A549 (cell line): ENCODE measurements at regions not wholly inside any gene's neighbourhood (a gene's known extent, or its start where the extent isn't known, plus 50 kb on each side); places are given as distances from the start of the nearest gene placed in this dataset.

Experiments
- ATAC-seq, 2 experiments: fragments of 200-7000 bp in 1 of 2; fragments of >200 bp in 1 of 2; cut with Nextera tagmentation in 1 of 2; cut with Tn5 transposase in 1 of 2; 3 replicates each; pipeline versions ENCODE4 v1.8.0 to v1.9.1; 2018 to 2020; ENCODE audit warnings: mild to moderate bottlenecking in 1 of 2, moderate library complexity in 1 of 2
- CTCF ChIA-PET: fragments of 300-600 bp; sonication (Branson Sonifier 250); formaldehyde crosslinking; extraction: SDS; loops from one replicate; lab custom pipeline; 2021; ENCODE audit warnings: antibody characterized with exemption, inconsistent platforms; lab: Yijun Ruan, JAX
- POLR2A ChIA-PET: fragments of 350-600 bp; formaldehyde crosslinking; extraction: SDS; loops from one replicate; lab custom pipeline; 2021; ENCODE audit warnings: antibody characterized with exemption, inconsistent platforms; lab: Yijun Ruan, JAX
- DNase-seq, 2 experiments: peaks; one replicate each; pipeline versions ENCODE4 v3.0.0 to v3.0.0-alpha.2; 2011 to 2016; ENCODE audit warnings: low read depth in 1 of 2, low spot score in 1 of 2
- FAIRE-seq: peaks from 2 replicates; lab custom pipeline; 2011; peaks lifted over from hg19 to GRCh38; lab: Jason Lieb, UNC
- H3K27ac ChIP-seq, 2 experiments: fragments of >200 bp; sonication (Bioruptor Twin); formaldehyde crosslinking; 3 replicates each; pipeline ENCODE4 v1.5.1; 2016 to 2017
- H3K4me1 ChIP-seq: fragments of >200 bp; sonication (Bioruptor Twin); formaldehyde crosslinking; 3 replicates; pipeline ENCODE4 v1.6.1; 2016
- H3K4me2 ChIP-seq: fragments of >200 bp; sonication (Bioruptor Twin); formaldehyde crosslinking; 3 replicates; pipeline ENCODE4 v1.6.1; 2016
- H3K4me3 ChIP-seq: fragments of >200 bp; sonication (Bioruptor Twin); formaldehyde crosslinking; 3 replicates; pipeline ENCODE4 v1.5.1; 2016
- H3K9me3 ChIP-seq: fragments of >200 bp; sonication (Bioruptor Twin); formaldehyde crosslinking; 3 replicates; pipeline ENCODE4 v1.6.1; 2016
- BHLHE40 ChIP-seq: IDR thresholded peaks from 2 replicates; pipeline ENCODE4 v1.6.1; 2012; ENCODE audit warnings: low read depth, low read length, inconsistent platforms
- CHD2 ChIP-seq: fragments of 150-350 bp; IDR thresholded peaks from 2 replicates; pipeline ENCODE4 v1.6.1; 2014; ENCODE audit warnings: low read length; ENCODE audit not compliant: partially characterized antibody
- CHD4 ChIP-seq: fragments of 200-600 bp; sonication (generic); IDR thresholded peaks from 2 replicates; pipeline ENCODE4 v1.6.1; 2016; ENCODE audit warnings: antibody characterized with exemption, mild to moderate bottlenecking, borderline replicate concordance
- EP300 ChIP-seq, 2 experiments: fragments of >200 bp; sonication (Bioruptor Twin); formaldehyde crosslinking; IDR thresholded peaks; 2 replicates in 1 of 2; 3 replicates in 1 of 2; pipeline ENCODE4 v1.6.1; 2016 to 2017
- ESRRA ChIP-seq: fragments of 150-350 bp; IDR thresholded peaks from 2 replicates; pipeline ENCODE4 v1.6.1; 2014; ENCODE audit warnings: mild to moderate bottlenecking, low read length, borderline replicate concordance
- FOSL2 ChIP-seq, 2 experiments: fragments of 450-650 bp in 1 of 2; fragments of >200 bp in 1 of 2; sonication (Bioruptor Twin) in 1 of 2; formaldehyde crosslinking; IDR thresholded peaks; 2 replicates each; pipeline versions ENCODE4 v1.5.0 to v1.6.1; 2016 to 2020; ENCODE audit warnings: mild to moderate bottlenecking in 1 of 2, moderate library complexity in 1 of 2
- FOXS1 ChIP-seq: fragments of 250-450 bp; sonication (Bioruptor Pico); IDR thresholded peaks from 2 replicates; pipeline ENCODE4 v1.5.0; 2020; ENCODE audit warnings: mild to moderate bottlenecking, moderate library complexity
- HEYL ChIP-seq: fragments of 250-450 bp; sonication (Bioruptor Pico); IDR thresholded peaks from 2 replicates; pipeline ENCODE4 v1.8.0; 2021; ENCODE audit warnings: mild to moderate bottlenecking, moderate library complexity
- HOXB13 ChIP-seq: fragments of 250-450 bp; sonication (Bioruptor Pico); IDR thresholded peaks from 2 replicates; pipeline ENCODE4 v1.5.0; 2020; ENCODE audit warnings: low read depth, mild to moderate bottlenecking, moderate library complexity
- KDM5A ChIP-seq: fragments of 200-600 bp; sonication (generic); IDR thresholded peaks from 2 replicates; pipeline ENCODE4 v1.6.1; 2016; ENCODE audit warnings: antibody characterized with exemption, mild to moderate bottlenecking
- MAZ ChIP-seq: fragments of 150-350 bp; IDR thresholded peaks from 2 replicates; pipeline ENCODE4 v1.6.1; 2014; ENCODE audit warnings: antibody characterized with exemption, low read depth, low read length, borderline replicate concordance
- NFE2L2 ChIP-seq: fragments of 150-350 bp; conservative IDR thresholded peaks from 2 replicates; pipeline ENCODE4 v1.6.1; 2014; ENCODE audit warnings: low read length
- NR3C1 ChIP-seq: fragments of >200 bp; sonication (Bioruptor Twin); formaldehyde crosslinking; IDR thresholded peaks from 3 replicates; pipeline ENCODE4 v1.6.1; 2017
- PHF8 ChIP-seq: fragments of 200-600 bp; sonication (generic); IDR thresholded peaks from 2 replicates; pipeline ENCODE4 v1.6.1; 2016; ENCODE audit warnings: low read depth, mild to moderate bottlenecking, antibody characterized with exemption, moderate library complexity, borderline replicate concordance
- POLR2AphosphoS2 ChIP-seq: conservative IDR thresholded peaks from 2 replicates; pipeline ENCODE4 v1.6.1; 2012; ENCODE audit warnings: low read length, improper control_type of control experiment, inconsistent platforms
- RAD21 ChIP-seq, 2 experiments: fragments of >200 bp in 1 of 2; sonication (Bioruptor Twin) in 1 of 2; formaldehyde crosslinking in 1 of 2; IDR thresholded peaks in 1 of 2; conservative IDR thresholded peaks in 1 of 2; 2 replicates in 1 of 2; 3 replicates in 1 of 2; pipeline ENCODE4 v1.6.1; 2012 to 2018; ENCODE audit warnings: inconsistent platforms in 1 of 2
- RARB ChIP-seq: fragments of 250-450 bp; sonication (Bioruptor Pico); IDR thresholded peaks from 2 replicates; pipeline ENCODE4 v1.8.0; 2021; ENCODE audit warnings: mild to moderate bottlenecking, moderate library complexity
- RCOR1 ChIP-seq: fragments of 150-350 bp; IDR thresholded peaks from 2 replicates; pipeline ENCODE4 v1.6.1; 2014; ENCODE audit warnings: antibody characterized with exemption, low read length, low read depth
- RFX5 ChIP-seq: fragments of 450-650 bp; IDR thresholded peaks from 2 replicates; pipeline ENCODE4 v1.7.1; 2014; ENCODE audit warnings: antibody characterized with exemption, mild to moderate bottlenecking, moderate library complexity
- RNF2 ChIP-seq: fragments of 200-600 bp; sonication (generic); IDR thresholded peaks from 2 replicates; pipeline ENCODE4 v1.6.1; 2016; ENCODE audit warnings: low read depth, mild to moderate bottlenecking, antibody characterized with exemption, moderate library complexity, borderline replicate concordance
- SMC3 ChIP-seq: fragments of >200 bp; sonication (Bioruptor Twin); formaldehyde crosslinking; IDR thresholded peaks from 3 replicates; pipeline ENCODE4 v1.6.1; 2018; ENCODE audit warnings: inconsistent platforms
- SREBF2 ChIP-seq: fragments of 450-650 bp; IDR thresholded peaks from 2 replicates; pipeline ENCODE4 v1.6.1; 2014; ENCODE audit warnings: mild to moderate bottlenecking, moderate library complexity
- TFCP2L1 ChIP-seq: fragments of 250-450 bp; sonication (Bioruptor Pico); IDR thresholded peaks from 2 replicates; pipeline ENCODE4 v1.5.0; 2021; ENCODE audit warnings: mild to moderate bottlenecking
- WGBS: methylation state at CpG from one replicate; pipeline ENCODE4 v1.1.6; 2017; ENCODE audit errors: missing lambda C conversion rate; 5-methylcytosine and 5-hydroxymethylcytosine counted together
- TF ChIP-seq, protein P1 (sequence below): fragments of 250-450 bp; sonication (Bioruptor Pico); IDR thresholded peaks from 2 replicates; pipeline ENCODE4 v1.5.0; 2020; ENCODE audit warnings: low read depth, mild to moderate bottlenecking, moderate library complexity
- TF ChIP-seq, protein P2 (sequence below): IDR thresholded peaks from 2 replicates; pipeline ENCODE4 v1.6.1; 2012; ENCODE audit warnings: low read depth, borderline replicate concordance
- TF ChIP-seq, protein P3 (sequence below): fragments of 150-350 bp; IDR thresholded peaks from 2 replicates; pipeline ENCODE4 v1.6.1; 2014; ENCODE audit warnings: low read depth, mild to moderate bottlenecking, low read length
- TF ChIP-seq, protein P4 (sequence below): IDR thresholded peaks from 2 replicates; pipeline ENCODE4 v1.6.1; 2012

DNA sequence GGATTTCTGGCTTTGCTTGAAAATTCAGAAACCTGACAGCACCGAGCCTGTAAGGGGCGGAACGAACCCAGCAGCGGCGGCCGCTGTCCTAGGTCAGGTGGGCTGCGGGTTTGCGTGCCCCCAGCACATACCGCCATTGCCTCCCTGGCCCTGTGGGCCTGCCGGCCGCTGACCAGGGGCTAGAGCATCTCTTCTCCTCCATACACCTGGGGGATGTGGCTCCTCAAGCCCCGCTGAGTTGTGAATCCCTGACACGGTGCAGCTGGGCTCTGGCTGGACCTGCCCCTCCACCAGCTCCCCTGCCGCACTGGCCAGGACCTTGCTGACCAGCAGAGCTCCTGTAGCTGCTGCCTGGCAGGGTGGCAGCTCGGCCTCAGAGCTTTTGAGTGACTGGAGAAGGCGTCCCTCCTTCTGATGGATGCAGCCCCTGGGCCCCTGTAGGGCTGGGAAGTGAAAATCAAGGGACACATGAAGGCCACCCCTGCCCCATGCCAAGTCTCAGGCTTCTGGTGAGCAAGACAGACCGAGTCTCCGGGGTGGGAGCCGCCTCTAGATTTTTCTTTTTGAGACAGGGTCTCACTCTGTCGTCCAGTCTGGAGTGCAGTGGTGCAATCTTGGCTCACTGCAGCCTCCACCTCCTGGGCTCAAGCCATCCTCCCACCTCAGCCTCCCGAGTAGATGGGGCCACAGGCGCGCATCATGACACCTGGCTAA, 184.9 kb upstream of the SFSWAP start:
- CTCF ChIA-PET = no interaction called here
- no peak overlapping the region for H3K27ac ChIP-seq
- 41% methylated on average over 23 of the region's 23 CpGs for WGBS
- FAIRE-seq = no peak
- TF ChIP-seq SMC3 (no peak), FOSL2 (IDR thresholded peaks at IDR 0.05) (no peak), FOSL2 (CRISPR knock-in tag; IDR thresholded peaks at IDR 0.05) (no peak), CHD2 (no peak), FOXS1 (CRISPR knock-in tag) (no peak), KDM5A (no peak), SREBF2 (no peak), RAD21 (conservative IDR thresholded peaks at IDR 0.05 in 1 of 2, IDR thresholded peaks at IDR 0.05 in 1 of 2) (no peak), TFCP2L1 (CRISPR knock-in tag) (no peak), HOXB13 (CRISPR knock-in tag) (no peak), RCOR1 (no peak), NFE2L2 (no peak), MAZ (no peak), EP300 (IDR thresholded peaks at IDR 0.05) (no peak), NR3C1 (no peak), RARB (CRISPR knock-in tag) (no peak)
- TF ChIP-seq, protein P1, sequence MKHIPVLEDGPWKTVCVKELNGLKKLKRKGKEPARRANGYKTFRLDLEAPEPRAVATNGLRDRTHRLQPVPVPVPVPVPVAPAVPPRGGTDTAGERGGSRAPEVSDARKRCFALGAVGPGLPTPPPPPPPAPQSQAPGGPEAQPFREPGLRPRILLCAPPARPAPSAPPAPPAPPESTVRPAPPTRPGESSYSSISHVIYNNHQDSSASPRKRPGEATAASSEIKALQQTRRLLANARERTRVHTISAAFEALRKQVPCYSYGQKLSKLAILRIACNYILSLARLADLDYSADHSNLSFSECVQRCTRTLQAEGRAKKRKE (CRISPR knock-in tag) = no peak
- TF ChIP-seq, protein P2, sequence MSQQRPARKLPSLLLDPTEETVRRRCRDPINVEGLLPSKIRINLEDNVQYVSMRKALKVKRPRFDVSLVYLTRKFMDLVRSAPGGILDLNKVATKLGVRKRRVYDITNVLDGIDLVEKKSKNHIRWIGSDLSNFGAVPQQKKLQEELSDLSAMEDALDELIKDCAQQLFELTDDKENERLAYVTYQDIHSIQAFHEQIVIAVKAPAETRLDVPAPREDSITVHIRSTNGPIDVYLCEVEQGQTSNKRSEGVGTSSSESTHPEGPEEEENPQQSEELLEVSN = no peak
- H3K9me3 ChIP-seq = no peaks in the 10 kb centered on the region
- no peak for DNase-seq
- no peaks in the 10 kb centered on the region for H3K4me1 ChIP-seq
- no peak overlapping the region for H3K4me3 ChIP-seq
- no peak overlapping the region for H3K4me2 ChIP-seq
- POLR2A ChIA-PET = no interaction called here
- ATAC-seq = peak in 1 of 2 experiments; percentile 31; a peak in 3 of 6 replicates

DNA sequence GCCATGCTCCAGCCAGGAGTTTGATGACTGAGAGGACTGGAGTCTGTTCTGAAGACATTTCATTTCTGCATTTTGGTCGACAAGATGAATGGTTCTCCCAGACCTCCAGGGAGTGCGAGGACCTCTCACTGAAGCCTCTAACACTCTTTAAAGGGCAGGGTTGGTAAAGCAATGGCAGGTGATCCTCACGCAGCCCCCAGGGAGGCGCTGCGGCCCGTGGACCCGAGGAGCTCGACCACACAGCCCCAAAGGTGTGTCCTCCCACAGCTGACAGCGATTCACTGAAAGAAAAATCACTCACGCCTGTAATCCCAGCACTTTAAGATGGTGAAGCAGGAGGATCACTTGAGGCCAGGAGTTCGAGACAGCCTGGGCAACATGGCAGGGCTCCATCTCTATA, 183.8 kb upstream of the SFSWAP start:
- CTCF ChIA-PET = interaction anchor here (1.3 kb wide), 1 partner anchor 9 kb away, joined by 4 read pairs; no protein-coding TSS in a partner anchor
- no peaks in the 10 kb centered on the region for H3K9me3 ChIP-seq
- POLR2A ChIA-PET = no interaction called here
- WGBS = 29% methylated on average over 11 of the region's 11 CpGs
- no peak overlapping the region for H3K27ac ChIP-seq
- H3K4me2 ChIP-seq = no peak overlapping the region
- DNase-seq = no peak
- no peaks in the 10 kb centered on the region for H3K4me1 ChIP-seq
- ATAC-seq = no peak
- TF ChIP-seq, protein P3, sequence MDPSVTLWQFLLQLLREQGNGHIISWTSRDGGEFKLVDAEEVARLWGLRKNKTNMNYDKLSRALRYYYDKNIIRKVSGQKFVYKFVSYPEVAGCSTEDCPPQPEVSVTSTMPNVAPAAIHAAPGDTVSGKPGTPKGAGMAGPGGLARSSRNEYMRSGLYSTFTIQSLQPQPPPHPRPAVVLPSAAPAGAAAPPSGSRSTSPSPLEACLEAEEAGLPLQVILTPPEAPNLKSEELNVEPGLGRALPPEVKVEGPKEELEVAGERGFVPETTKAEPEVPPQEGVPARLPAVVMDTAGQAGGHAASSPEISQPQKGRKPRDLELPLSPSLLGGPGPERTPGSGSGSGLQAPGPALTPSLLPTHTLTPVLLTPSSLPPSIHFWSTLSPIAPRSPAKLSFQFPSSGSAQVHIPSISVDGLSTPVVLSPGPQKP = no peak
- TF ChIP-seq BHLHE40 (no peak), HEYL (no peak), RFX5 (no peak), TFCP2L1 (CRISPR knock-in tag) (no peak), ESRRA (no peak), RCOR1 (no peak), CHD4 (no peak), RNF2 (no peak), POLR2AphosphoS2 (no peak), EP300 (IDR thresholded peaks at IDR 0.05) (no peak), PHF8 (no peak)
- TF ChIP-seq, protein P4, sequence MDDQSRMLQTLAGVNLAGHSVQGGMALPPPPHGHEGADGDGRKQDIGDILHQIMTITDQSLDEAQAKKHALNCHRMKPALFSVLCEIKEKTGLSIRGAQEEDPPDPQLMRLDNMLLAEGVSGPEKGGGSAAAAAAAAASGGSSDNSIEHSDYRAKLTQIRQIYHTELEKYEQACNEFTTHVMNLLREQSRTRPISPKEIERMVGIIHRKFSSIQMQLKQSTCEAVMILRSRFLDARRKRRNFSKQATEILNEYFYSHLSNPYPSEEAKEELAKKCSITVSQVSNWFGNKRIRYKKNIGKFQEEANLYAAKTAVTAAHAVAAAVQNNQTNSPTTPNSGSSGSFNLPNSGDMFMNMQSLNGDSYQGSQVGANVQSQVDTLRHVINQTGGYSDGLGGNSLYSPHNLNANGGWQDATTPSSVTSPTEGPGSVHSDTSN = no peak
- no peak for FAIRE-seq
- no peak overlapping the region for H3K4me3 ChIP-seq
